Liver (tissue), 8 donors: ENCODE measurements at regions not wholly inside any gene's neighbourhood (a gene's known extent, or its start where the extent isn't known, plus 50 kb on each side); places are given as distances from the start of the nearest gene placed in this dataset.

Source experiments
- DNase-seq: peaks from one replicate; pipeline ENCODE4 v3.0.0-alpha.2; 2017; ENCODE audit warnings: low spot score
- H3K27ac ChIP-seq, 2 donors: one replicate each; pipeline ENCODE4 v1.7.0; 2013; ENCODE audit warnings: inconsistent platforms in 2 of 2, low read length in 2 of 2, control low read depth in 1 of 2, low read depth in 1 of 2, mild to moderate bottlenecking in 1 of 2
- H3K27me3 ChIP-seq, 4 donors: one replicate each; pipeline versions ENCODE4 v1.6.1 to v1.7.0; 2013; ENCODE audit warnings: low read length in 3 of 4, inconsistent platforms in 1 of 4, mild to moderate bottlenecking in 1 of 4, moderate library complexity in 1 of 4; ENCODE audit not compliant: control insufficient read depth in 4 of 4, insufficient read depth in 4 of 4
- H3K36me3 ChIP-seq, 4 donors: one replicate each; pipeline versions ENCODE4 v1.6.1 to v1.7.0; 2013; ENCODE audit warnings: low read length in 3 of 4, mild to moderate bottlenecking in 3 of 4, low read depth in 1 of 4, moderate library complexity in 1 of 4; ENCODE audit not compliant: control insufficient read depth in 4 of 4, insufficient read depth in 3 of 4
- H3K4me1 ChIP-seq, 4 donors: one replicate each; pipeline versions ENCODE4 v1.6.1 to v1.7.0; 2013; ENCODE audit warnings: low read length in 3 of 4, mild to moderate bottlenecking in 3 of 4, moderate library complexity in 1 of 4; ENCODE audit not compliant: control insufficient read depth in 4 of 4, insufficient read depth in 4 of 4
- H3K4me3 ChIP-seq, 3 donors: one replicate each; pipeline versions ENCODE4 v1.6.1 to v1.7.0; 2013; ENCODE audit warnings: low read length in 3 of 3, control low read depth in 1 of 3, low read depth in 1 of 3, mild to moderate bottlenecking in 1 of 3
- H3K9ac ChIP-seq, 2 donors: one replicate each; pipeline ENCODE4 v1.7.0; 2013; ENCODE audit warnings: low read length in 2 of 2, mild to moderate bottlenecking in 2 of 2, moderate library complexity in 2 of 2, control low read depth in 1 of 2, low read depth in 1 of 2
- H3K9me3 ChIP-seq, 4 donors: one replicate each; pipeline versions ENCODE4 v1.6.1 to v1.7.0; 2013; ENCODE audit warnings: low read length in 3 of 4; ENCODE audit not compliant: control insufficient read depth in 4 of 4
- FOXA2 ChIP-seq: IDR thresholded peaks from 2 replicates; pipeline ENCODE4 v1.6.1; 2016; ENCODE audit warnings: antibody characterized with exemption
- GABPA ChIP-seq, 2 donors: IDR thresholded peaks in 1 of 2; conservative IDR thresholded peaks in 1 of 2; 2 replicates each; pipeline ENCODE4 v1.6.1; 2016; ENCODE audit warnings: antibody characterized with exemption in 2 of 2, mild to moderate bottlenecking in 1 of 2, moderate library complexity in 1 of 2
- HNF4A ChIP-seq, 2 donors: conservative IDR thresholded peaks; 2 replicates each; pipeline ENCODE4 v1.6.1; 2016; ENCODE audit warnings: antibody characterized with exemption in 2 of 2, mild to moderate bottlenecking in 2 of 2
- HNF4G ChIP-seq: IDR thresholded peaks from 2 replicates; pipeline ENCODE4 v1.6.1; 2016; ENCODE audit warnings: antibody characterized with exemption
- JUND ChIP-seq, 2 donors: IDR thresholded peaks; 2 replicates each; pipeline ENCODE4 v1.6.1; 2016; ENCODE audit warnings: antibody characterized with exemption in 2 of 2
- NR2F2 ChIP-seq: IDR thresholded peaks from 2 replicates; pipeline ENCODE4 v1.6.1; 2016; ENCODE audit warnings: antibody characterized with exemption
- RXRA ChIP-seq, 2 donors: IDR thresholded peaks; 2 replicates each; pipeline ENCODE4 v1.6.1; 2017 to 2018; ENCODE audit warnings: antibody characterized with exemption in 2 of 2, mild to moderate bottlenecking in 1 of 2
- SP1 ChIP-seq: IDR thresholded peaks from 2 replicates; pipeline ENCODE4 v1.6.1; 2018; ENCODE audit warnings: antibody characterized with exemption, mild to moderate bottlenecking
- YY1 ChIP-seq: IDR thresholded peaks from 2 replicates; pipeline ENCODE4 v1.6.1; 2016; ENCODE audit warnings: antibody characterized with exemption, mild to moderate bottlenecking
- WGBS: extraction: QIAGEN DNeasy Blood & Tissue Kit; methylation state at CpG from one replicate; pipeline ENCODE4 v1.1.7; 2013; 5-methylcytosine and 5-hydroxymethylcytosine counted together
- TF ChIP-seq, protein P1 (sequence below): IDR thresholded peaks from 2 replicates; pipeline ENCODE4 v1.6.1; 2016; ENCODE audit warnings: antibody characterized with exemption
- TF ChIP-seq, protein P2 (sequence below): IDR thresholded peaks from 2 replicates; pipeline ENCODE4 v1.6.1; 2016; ENCODE audit warnings: antibody characterized with exemption
- TF ChIP-seq, protein P3 (sequence below): IDR thresholded peaks from 2 replicates; pipeline ENCODE4 v1.6.1; 2016; ENCODE audit warnings: antibody characterized with exemption
- TF ChIP-seq, protein P4 (sequence below): IDR thresholded peaks from 2 replicates; pipeline ENCODE4 v1.6.1; 2016; ENCODE audit warnings: antibody characterized with exemption, mild to moderate bottlenecking
- TF ChIP-seq, protein P5 (sequence below): fragments of 150-350 bp; IDR thresholded peaks from 2 replicates; pipeline ENCODE4 v1.5.1; 2017; ENCODE audit warnings: improper control_type of control experiment, low read depth, low read length; ENCODE audit not compliant: missing input control
- donor health status: healthy.
- donor health status: healthy.
- donor health status: healthy.
- donor health status: healthy.
- donor health status: healthy.

DNA sequence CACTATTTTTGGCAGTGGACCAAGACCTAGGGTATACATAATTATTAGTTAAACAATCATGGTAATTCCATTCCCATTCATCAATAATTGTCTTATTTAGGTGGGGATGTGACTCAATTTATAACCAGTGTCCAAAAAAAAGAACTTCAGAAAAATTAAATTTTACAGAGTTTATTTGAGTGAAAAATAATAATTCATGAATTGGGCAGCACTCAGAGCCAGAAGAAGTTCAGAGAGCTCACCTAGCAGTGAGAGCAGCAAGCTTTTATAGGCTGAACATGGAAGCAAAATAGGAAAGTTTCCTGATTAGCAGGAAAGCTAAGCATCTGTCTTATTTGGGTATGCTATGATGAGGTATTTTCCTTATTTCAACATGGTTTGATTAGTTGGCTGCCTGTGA lies 500.8 kb downstream of the PCDH7 start (continued):
- TF ChIP-seq, protein P1, sequence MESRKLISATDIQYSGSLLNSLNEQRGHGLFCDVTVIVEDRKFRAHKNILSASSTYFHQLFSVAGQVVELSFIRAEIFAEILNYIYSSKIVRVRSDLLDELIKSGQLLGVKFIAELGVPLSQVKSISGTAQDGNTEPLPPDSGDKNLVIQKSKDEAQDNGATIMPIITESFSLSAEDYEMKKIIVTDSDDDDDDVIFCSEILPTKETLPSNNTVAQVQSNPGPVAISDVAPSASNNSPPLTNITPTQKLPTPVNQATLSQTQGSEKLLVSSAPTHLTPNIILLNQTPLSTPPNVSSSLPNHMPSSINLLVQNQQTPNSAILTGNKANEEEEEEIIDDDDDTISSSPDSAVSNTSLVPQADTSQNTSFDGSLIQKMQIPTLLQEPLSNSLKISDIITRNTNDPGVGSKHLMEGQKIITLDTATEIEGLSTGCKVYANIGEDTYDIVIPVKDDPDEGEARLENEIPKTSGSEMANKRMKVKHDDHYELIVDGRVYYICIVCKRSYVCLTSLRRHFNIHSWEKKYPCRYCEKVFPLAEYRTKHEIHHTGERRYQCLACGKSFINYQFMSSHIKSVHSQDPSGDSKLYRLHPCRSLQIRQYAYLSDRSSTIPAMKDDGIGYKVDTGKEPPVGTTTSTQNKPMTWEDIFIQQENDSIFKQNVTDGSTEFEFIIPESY: no peak
- TF ChIP-seq HNF4A (conservative IDR thresholded peaks at IDR 0.05) (no peak), HNF4G (no peak), YY1 (no peak), FOXA2 (no peak), NR2F2 (no peak)
- TF ChIP-seq, protein P2, sequence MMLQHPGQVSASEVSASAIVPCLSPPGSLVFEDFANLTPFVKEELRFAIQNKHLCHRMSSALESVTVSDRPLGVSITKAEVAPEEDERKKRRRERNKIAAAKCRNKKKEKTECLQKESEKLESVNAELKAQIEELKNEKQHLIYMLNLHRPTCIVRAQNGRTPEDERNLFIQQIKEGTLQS: no peak
- TF ChIP-seq, protein P3, sequence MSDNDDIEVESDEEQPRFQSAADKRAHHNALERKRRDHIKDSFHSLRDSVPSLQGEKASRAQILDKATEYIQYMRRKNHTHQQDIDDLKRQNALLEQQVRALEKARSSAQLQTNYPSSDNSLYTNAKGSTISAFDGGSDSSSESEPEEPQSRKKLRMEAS: no peak

DNA sequence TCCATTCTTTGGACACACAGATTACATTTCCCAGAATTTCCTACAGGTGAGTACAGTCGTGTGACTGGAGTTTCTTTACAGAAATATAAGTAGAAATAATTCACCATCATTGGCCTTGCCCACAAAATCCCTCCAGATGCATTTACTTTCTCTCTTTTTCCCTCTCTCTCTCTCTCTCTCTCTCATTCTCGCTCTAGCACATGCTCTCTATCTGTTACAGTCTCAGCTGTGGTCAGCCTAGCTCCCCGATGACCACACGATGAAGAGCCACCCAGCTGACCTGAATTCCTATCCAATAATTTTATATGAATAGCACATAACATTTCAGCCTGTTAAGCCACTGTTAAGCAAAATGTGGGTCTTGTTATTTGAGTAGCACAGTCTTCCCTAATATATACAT lies 507.9 kb downstream of the PCDH7 start:
- H3K36me3 ChIP-seq: no peaks in the 10 kb centered on the region
- no peaks in the 10 kb centered on the region for H3K27me3 ChIP-seq
- H3K4me1 ChIP-seq: no peaks in the 10 kb centered on the region
- H3K4me3 ChIP-seq: no peak overlapping the region
- DNase-seq: no peak
- no peaks in the 10 kb centered on the region for H3K9me3 ChIP-seq
- no peak overlapping the region for H3K9ac ChIP-seq
- H3K27ac ChIP-seq: no peak overlapping the region
- TF ChIP-seq SP1 (no peak), HNF4G (no peak), GABPA (IDR thresholded peaks at IDR 0.05 in 1 of 2, conservative IDR thresholded peaks at IDR 0.05 in 1 of 2) (no peak), JUND (IDR thresholded peaks at IDR 0.05) (no peak), NR2F2 (no peak), RXRA (IDR thresholded peaks at IDR 0.05) (no peak), YY1 (no peak)
- TF ChIP-seq, protein P4, sequence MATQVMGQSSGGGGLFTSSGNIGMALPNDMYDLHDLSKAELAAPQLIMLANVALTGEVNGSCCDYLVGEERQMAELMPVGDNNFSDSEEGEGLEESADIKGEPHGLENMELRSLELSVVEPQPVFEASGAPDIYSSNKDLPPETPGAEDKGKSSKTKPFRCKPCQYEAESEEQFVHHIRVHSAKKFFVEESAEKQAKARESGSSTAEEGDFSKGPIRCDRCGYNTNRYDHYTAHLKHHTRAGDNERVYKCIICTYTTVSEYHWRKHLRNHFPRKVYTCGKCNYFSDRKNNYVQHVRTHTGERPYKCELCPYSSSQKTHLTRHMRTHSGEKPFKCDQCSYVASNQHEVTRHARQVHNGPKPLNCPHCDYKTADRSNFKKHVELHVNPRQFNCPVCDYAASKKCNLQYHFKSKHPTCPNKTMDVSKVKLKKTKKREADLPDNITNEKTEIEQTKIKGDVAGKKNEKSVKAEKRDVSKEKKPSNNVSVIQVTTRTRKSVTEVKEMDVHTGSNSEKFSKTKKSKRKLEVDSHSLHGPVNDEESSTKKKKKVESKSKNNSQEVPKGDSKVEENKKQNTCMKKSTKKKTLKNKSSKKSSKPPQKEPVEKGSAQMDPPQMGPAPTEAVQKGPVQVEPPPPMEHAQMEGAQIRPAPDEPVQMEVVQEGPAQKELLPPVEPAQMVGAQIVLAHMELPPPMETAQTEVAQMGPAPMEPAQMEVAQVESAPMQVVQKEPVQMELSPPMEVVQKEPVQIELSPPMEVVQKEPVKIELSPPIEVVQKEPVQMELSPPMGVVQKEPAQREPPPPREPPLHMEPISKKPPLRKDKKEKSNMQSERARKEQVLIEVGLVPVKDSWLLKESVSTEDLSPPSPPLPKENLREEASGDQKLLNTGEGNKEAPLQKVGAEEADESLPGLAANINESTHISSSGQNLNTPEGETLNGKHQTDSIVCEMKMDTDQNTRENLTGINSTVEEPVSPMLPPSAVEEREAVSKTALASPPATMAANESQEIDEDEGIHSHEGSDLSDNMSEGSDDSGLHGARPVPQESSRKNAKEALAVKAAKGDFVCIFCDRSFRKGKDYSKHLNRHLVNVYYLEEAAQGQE: no peak
- TF ChIP-seq, protein P3: no peak
- TF ChIP-seq, protein P2: no peak
- TF ChIP-seq, protein P5, sequence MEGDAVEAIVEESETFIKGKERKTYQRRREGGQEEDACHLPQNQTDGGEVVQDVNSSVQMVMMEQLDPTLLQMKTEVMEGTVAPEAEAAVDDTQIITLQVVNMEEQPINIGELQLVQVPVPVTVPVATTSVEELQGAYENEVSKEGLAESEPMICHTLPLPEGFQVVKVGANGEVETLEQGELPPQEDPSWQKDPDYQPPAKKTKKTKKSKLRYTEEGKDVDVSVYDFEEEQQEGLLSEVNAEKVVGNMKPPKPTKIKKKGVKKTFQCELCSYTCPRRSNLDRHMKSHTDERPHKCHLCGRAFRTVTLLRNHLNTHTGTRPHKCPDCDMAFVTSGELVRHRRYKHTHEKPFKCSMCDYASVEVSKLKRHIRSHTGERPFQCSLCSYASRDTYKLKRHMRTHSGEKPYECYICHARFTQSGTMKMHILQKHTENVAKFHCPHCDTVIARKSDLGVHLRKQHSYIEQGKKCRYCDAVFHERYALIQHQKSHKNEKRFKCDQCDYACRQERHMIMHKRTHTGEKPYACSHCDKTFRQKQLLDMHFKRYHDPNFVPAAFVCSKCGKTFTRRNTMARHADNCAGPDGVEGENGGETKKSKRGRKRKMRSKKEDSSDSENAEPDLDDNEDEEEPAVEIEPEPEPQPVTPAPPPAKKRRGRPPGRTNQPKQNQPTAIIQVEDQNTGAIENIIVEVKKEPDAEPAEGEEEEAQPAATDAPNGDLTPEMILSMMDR: no peak
- 74% methylated on average over 4 of the region's 4 CpGs for WGBS
